ENCODE measurements at regions not wholly inside any gene's neighbourhood (a gene's known extent, or its start where the extent isn't known, plus 50 kb on each side); places are given as distances from the start of the nearest gene placed in this dataset.

DNA sequence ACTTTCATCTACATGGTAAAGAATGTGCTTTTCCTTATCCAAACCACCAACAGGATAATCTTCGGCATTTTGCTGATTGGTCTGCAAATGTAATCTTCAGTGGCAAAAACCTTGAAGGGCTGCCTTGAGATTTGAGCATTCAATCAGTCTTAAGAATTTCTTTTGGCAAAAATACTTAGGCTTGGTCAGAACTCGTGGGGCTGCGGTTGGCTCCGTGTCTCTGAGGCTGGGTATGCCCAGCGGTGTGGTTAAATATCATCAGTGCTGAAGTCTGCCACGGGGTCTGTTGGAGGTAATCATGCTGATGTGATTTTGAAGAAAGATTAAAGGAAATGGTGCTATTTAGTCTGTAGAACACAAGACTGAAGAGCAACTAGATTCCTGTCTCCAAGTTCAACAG is 262.6 kb downstream of the EN1 start:
- no peak overlapping the region for H3K4me3 Mint-ChIP-seq
- TF ChIP-seq, protein P1, sequence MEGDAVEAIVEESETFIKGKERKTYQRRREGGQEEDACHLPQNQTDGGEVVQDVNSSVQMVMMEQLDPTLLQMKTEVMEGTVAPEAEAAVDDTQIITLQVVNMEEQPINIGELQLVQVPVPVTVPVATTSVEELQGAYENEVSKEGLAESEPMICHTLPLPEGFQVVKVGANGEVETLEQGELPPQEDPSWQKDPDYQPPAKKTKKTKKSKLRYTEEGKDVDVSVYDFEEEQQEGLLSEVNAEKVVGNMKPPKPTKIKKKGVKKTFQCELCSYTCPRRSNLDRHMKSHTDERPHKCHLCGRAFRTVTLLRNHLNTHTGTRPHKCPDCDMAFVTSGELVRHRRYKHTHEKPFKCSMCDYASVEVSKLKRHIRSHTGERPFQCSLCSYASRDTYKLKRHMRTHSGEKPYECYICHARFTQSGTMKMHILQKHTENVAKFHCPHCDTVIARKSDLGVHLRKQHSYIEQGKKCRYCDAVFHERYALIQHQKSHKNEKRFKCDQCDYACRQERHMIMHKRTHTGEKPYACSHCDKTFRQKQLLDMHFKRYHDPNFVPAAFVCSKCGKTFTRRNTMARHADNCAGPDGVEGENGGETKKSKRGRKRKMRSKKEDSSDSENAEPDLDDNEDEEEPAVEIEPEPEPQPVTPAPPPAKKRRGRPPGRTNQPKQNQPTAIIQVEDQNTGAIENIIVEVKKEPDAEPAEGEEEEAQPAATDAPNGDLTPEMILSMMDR (IDR thresholded peaks at IDR 0.05) = no peak
- no peak overlapping the region for H3K27ac Mint-ChIP-seq
- no peaks in the 10 kb centered on the region for H3K9me3 Mint-ChIP-seq
- Histone ChIP-seq H3K27ac (ENCODE audit: low read depth in 1 of 2, low read length in 2 of 2) (no peak overlapping the region), H3K4me1 (ENCODE audit: insufficient read depth, low read length) (no peaks in the 10 kb centered on the region), H3K9me3 (ENCODE audit: control insufficient read depth in 1 of 2, insufficient read depth in 1 of 2, low read length in 2 of 2) (peaks cover 0 to 4% of the 10 kb centered on the region in 2 experiments), H3K27me3 (ENCODE audit: control insufficient read depth in 1 of 2, insufficient read depth in 2 of 2, low read length in 2 of 2) (peaks cover 0 to 3% of the 10 kb centered on the region in 2 experiments), H3K4me3 (ENCODE audit: low read length) (no peak overlapping the region), H3K36me3 (ENCODE audit: insufficient read depth, low read length) (no peaks in the 10 kb centered on the region)
- DNase-seq = no peak
- CTCF ChIA-PET = no interaction called here
- H3K4me1 Mint-ChIP-seq (ENCODE audit: low read depth) = no peaks in the 10 kb centered on the region
- POLR2A ChIA-PET = no interaction called here
- H3K27me3 Mint-ChIP-seq = peaks cover 30% of the 10 kb centered on the region
- intact Hi-C loops (cut with DNase I, micrococcal nuclease) = no loop called here
- no peaks in the 10 kb centered on the region for H3K36me3 Mint-ChIP-seq (ENCODE audit: low read depth)
- no peak for ATAC-seq (ENCODE audit: poor library complexity)

DNA sequence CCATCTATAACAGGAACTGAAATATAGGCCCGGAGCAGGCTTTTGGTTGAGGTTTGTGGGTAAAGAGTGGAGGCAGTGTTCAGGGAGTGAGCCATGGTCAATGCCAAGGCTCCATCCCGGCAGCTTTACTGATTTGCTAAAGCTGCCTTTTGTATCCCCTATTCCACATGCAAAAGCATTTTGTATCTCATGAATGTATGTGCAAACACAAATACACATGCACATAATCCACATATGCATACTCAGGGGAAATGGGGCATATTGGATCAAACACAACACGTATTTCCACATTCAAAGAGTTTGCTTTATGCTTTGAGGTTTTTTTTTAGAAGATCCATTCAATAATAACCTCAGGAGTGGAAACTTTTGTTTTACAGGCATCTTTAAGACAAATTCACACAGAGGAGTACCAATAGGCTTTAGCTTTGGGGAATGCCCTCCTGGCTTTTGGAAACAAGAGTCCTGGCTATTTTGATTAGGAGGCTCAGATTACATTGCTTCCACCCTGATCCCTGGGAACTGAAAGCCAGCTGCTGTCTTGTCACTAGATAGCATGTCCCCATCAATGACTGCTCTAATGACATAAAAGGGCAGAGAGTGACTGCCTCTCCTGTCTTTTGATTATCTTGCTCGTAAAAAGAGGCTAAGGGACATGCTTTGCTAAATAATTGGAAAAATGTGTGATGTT is 263.2 kb downstream of the EN1 start:
- Mint-ChIP-seq H3K27ac (no peak overlapping the region), H3K9me3 (no peaks in the 10 kb centered on the region), H3K36me3 (ENCODE audit: low read depth) (no peaks in the 10 kb centered on the region), H3K4me3 (no peak overlapping the region), H3K27me3 (peaks cover 32% of the 10 kb centered on the region), H3K4me1 (ENCODE audit: low read depth) (no peaks in the 10 kb centered on the region)
- Histone ChIP-seq H3K4me3 (ENCODE audit: low read length) (no peak overlapping the region), H3K9me3 (ENCODE audit: control insufficient read depth in 1 of 2, insufficient read depth in 1 of 2, low read length in 2 of 2) (peaks cover 0 to 4% of the 10 kb centered on the region in 2 experiments), H3K4me1 (ENCODE audit: insufficient read depth, low read length) (no peaks in the 10 kb centered on the region), H3K27ac (ENCODE audit: low read depth in 1 of 2, low read length in 2 of 2) (no peak overlapping the region), H3K27me3 (ENCODE audit: control insufficient read depth in 1 of 2, insufficient read depth in 2 of 2, low read length in 2 of 2) (peaks cover 0 to 3% of the 10 kb centered on the region in 2 experiments), H3K36me3 (ENCODE audit: insufficient read depth, low read length) (no peaks in the 10 kb centered on the region)
- intact Hi-C loops (cut with DNase I, micrococcal nuclease) = no loop called here
- ChIA-PET POLR2A (no interaction called here), CTCF (no interaction called here)
- ATAC-seq (ENCODE audit: poor library complexity) (no peak), DNase-seq (no peak)
- TF ChIP-seq, protein P1 (IDR thresholded peaks at IDR 0.05) = no peak

DNA sequence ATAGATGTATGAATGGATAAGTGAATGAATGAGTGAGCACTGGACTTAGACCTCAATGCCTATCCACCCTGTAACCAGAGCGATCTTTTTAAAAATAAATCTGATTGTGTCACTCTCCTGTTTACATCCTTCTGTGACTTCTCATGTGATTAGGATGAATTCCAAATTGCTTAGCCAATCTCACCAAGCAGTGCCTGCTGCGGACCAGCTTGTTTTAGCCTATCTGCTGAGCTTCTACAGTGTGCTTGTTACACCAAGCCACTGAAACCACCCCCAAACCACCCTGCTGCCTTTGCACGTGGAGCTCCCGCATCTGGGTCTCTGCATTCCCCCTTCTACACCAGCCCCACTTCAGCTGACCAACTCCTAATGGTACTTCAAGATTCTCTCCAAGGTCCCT is 265.4 kb downstream of the EN1 start:
- Mint-ChIP-seq H3K9me3 (no peaks in the 10 kb centered on the region), H3K4me1 (ENCODE audit: low read depth) (no peaks in the 10 kb centered on the region), H3K27me3 (peaks cover 35% of the 10 kb centered on the region), H3K36me3 (ENCODE audit: low read depth) (no peaks in the 10 kb centered on the region), H3K27ac (no peak overlapping the region), H3K4me3 (no peak overlapping the region)
- Histone ChIP-seq H3K4me1 (ENCODE audit: insufficient read depth, low read length) (no peaks in the 10 kb centered on the region), H3K9me3 (ENCODE audit: control insufficient read depth in 1 of 2, insufficient read depth in 1 of 2, low read length in 2 of 2) (peaks cover 0 to 4% of the 10 kb centered on the region in 2 experiments), H3K27me3 (ENCODE audit: control insufficient read depth in 1 of 2, insufficient read depth in 2 of 2, low read length in 2 of 2) (peaks cover 0 to 3% of the 10 kb centered on the region in 2 experiments), H3K36me3 (ENCODE audit: insufficient read depth, low read length) (no peaks in the 10 kb centered on the region), H3K27ac (ENCODE audit: low read depth in 1 of 2, low read length in 2 of 2) (no peak overlapping the region), H3K4me3 (ENCODE audit: low read length) (no peak overlapping the region)
- ATAC-seq (ENCODE audit: poor library complexity) = no peak
- ChIA-PET CTCF (no interaction called here), POLR2A (no interaction called here)
- DNase-seq = no peak
- intact Hi-C loops (cut with DNase I, micrococcal nuclease) = no loop called here
- TF ChIP-seq, protein P1 (IDR thresholded peaks at IDR 0.05) = no peak
